Gastroesophageal sphincter (tissue), 3 donors: ENCODE measurements at regions not wholly inside any gene's neighbourhood (a gene's known extent, or its start where the extent isn't known, plus 50 kb on each side); places are given as distances from the start of the nearest gene placed in this dataset.

Experiments used
- POLR2A ChIP-seq, 2 donors: fragments of 450-650 bp; IDR thresholded peaks; one replicate each; pipeline ENCODE4 v1.6.1; 2017; ENCODE audit warnings: antibody characterized with exemption in 2 of 2, mild to moderate bottlenecking in 2 of 2, moderate library complexity in 1 of 2
- TF ChIP-seq, protein P1 (sequence below), 4 experiments: fragments of 200-600 bp in 2 of 4; fragments of 450-650 bp in 2 of 4; sonication (generic) in 1 of 4; IDR thresholded peaks; one replicate each; pipeline ENCODE4 v1.5.1; 2017 to 2019; ENCODE audit warnings: antibody characterized with exemption in 4 of 4, mild to moderate bottlenecking in 2 of 4, moderate library complexity in 2 of 4

DNA sequence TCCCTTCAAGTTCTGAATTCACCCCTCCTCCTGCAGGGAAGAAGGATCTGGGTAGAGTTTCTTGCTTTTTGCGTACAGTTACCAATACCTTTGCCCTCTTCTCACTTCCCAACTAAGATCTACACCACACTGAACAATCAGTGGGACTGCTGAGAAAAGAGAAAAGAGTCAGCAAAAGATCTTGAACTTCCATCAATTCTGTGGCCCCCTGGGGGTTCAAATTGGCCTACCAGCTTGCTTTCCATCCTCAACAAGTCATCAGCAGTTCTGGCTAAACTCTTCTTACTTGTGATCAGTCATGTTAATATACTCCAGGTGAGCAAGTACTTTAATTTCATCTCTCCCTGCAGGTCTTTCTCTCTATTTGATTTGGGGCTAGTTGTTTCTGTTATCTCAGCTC, 739.3 kb upstream of the LRRTM4 start:
- TF ChIP-seq, protein P1, sequence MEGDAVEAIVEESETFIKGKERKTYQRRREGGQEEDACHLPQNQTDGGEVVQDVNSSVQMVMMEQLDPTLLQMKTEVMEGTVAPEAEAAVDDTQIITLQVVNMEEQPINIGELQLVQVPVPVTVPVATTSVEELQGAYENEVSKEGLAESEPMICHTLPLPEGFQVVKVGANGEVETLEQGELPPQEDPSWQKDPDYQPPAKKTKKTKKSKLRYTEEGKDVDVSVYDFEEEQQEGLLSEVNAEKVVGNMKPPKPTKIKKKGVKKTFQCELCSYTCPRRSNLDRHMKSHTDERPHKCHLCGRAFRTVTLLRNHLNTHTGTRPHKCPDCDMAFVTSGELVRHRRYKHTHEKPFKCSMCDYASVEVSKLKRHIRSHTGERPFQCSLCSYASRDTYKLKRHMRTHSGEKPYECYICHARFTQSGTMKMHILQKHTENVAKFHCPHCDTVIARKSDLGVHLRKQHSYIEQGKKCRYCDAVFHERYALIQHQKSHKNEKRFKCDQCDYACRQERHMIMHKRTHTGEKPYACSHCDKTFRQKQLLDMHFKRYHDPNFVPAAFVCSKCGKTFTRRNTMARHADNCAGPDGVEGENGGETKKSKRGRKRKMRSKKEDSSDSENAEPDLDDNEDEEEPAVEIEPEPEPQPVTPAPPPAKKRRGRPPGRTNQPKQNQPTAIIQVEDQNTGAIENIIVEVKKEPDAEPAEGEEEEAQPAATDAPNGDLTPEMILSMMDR (IDR thresholded peaks at IDR 0.05) = no peak
- TF ChIP-seq POLR2A (IDR thresholded peaks at IDR 0.05) = no peak
